Hepatocyte (in vitro differentiated cells): ENCODE measurements at regions not wholly inside any gene's neighbourhood (a gene's known extent, or its start where the extent isn't known, plus 50 kb on each side); places are given as distances from the start of the nearest gene placed in this dataset.

Experiments used
- EZH2 ChIP-seq: fragments of 200-600 bp; sonication (generic); IDR thresholded peaks from 2 replicates; pipeline ENCODE4 v1.6.1; 2016; ENCODE audit warnings: antibody characterized with exemption, mild to moderate bottlenecking, borderline replicate concordance
- TF ChIP-seq, protein P1 (sequence below): fragments of 200-600 bp; sonication (generic); IDR thresholded peaks from 2 replicates; pipeline ENCODE4 v1.5.1; 2016; ENCODE audit warnings: antibody characterized with exemption, mild to moderate bottlenecking; ENCODE audit not compliant: poor library complexity

DNA sequence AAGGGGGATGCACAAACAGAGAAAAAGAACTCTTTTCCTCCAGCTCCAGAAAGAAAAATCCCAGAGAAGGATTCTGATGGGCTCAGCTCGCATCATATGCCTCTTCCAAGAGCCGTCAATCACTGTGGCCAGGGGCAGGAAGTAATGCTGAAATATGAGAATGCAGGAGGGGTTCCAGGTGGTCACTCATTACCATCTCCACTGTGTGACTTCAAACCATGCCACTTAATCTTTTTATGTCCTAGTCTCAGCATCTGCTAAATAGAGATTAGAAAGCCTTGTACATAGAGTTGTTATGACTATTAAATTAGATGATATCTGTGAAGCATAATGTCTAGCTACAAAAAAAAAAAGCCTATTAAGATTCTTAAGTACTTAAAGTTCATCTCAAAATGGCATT, 65.6 kb upstream of the FICD start:
- TF ChIP-seq, protein P1, sequence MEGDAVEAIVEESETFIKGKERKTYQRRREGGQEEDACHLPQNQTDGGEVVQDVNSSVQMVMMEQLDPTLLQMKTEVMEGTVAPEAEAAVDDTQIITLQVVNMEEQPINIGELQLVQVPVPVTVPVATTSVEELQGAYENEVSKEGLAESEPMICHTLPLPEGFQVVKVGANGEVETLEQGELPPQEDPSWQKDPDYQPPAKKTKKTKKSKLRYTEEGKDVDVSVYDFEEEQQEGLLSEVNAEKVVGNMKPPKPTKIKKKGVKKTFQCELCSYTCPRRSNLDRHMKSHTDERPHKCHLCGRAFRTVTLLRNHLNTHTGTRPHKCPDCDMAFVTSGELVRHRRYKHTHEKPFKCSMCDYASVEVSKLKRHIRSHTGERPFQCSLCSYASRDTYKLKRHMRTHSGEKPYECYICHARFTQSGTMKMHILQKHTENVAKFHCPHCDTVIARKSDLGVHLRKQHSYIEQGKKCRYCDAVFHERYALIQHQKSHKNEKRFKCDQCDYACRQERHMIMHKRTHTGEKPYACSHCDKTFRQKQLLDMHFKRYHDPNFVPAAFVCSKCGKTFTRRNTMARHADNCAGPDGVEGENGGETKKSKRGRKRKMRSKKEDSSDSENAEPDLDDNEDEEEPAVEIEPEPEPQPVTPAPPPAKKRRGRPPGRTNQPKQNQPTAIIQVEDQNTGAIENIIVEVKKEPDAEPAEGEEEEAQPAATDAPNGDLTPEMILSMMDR: no peak
- no peak for TF ChIP-seq EZH2
